Right cardiac atrium (tissue), 5 donors: ENCODE measurements at regions not wholly inside any gene's neighbourhood (a gene's known extent, or its start where the extent isn't known, plus 50 kb on each side); places are given as distances from the start of the nearest gene placed in this dataset.

Experiments used
- ATAC-seq, 2 donors: fragments of 200-7000 bp; cut with Tn5 transposase; one replicate each; pipeline versions ENCODE4 v1.8.0 to v1.9.1; 2020; ENCODE audit warnings: moderate library complexity in 2 of 2, mild to moderate bottlenecking in 1 of 2
- DNase-seq, 3 donors: peaks; one replicate each; pipeline ENCODE4 v3.0.0-alpha.2; 2020
- H3K27ac ChIP-seq: one replicate; pipeline ENCODE4 v1.5.1; 2013; ENCODE audit warnings: mild to moderate bottlenecking, low read length, control low read depth, moderate library complexity
- H3K27me3 ChIP-seq: one replicate; pipeline ENCODE4 v1.6.1; 2013; ENCODE audit not compliant: control insufficient read depth, insufficient read depth
- H3K4me1 ChIP-seq: one replicate; pipeline ENCODE4 v1.6.1; 2013; ENCODE audit warnings: low read length; ENCODE audit not compliant: control insufficient read depth, insufficient read depth
- H3K4me3 ChIP-seq: one replicate; pipeline ENCODE4 v1.5.1; 2013; ENCODE audit warnings: low read length, control low read depth
- H3K9me3 ChIP-seq: one replicate; pipeline ENCODE4 v1.6.1; 2013; ENCODE audit warnings: low read length; ENCODE audit not compliant: control insufficient read depth
- WGBS: extraction: QIAGEN DNeasy Blood & Tissue Kit; methylation state at CpG from one replicate; pipeline ENCODE4 v1.1.7; 2013; 5-methylcytosine and 5-hydroxymethylcytosine counted together
- intact Hi-C, 4 donors: fragments of 100-400 bp; cut with DNase I; formaldehyde crosslinking; loops; one replicate each; pipeline versions ENCODE4 v1.11.0 to v1.14.0; 2022 to 2023
- donor health status: healthy with polysubstance abuse.
- donor health status: DM: no; HTN: yes; CAD: no.
- donor health status: DM: no; HTN: no; CAD: no.
- donor health status: DM: no; HTN: yes; CAD: no; lungs with severe emphysema.
- donor health status: DM: yes; HTN: yes; CAD: no.

- intact Hi-C loops = no loop called here
These were observed 144.6 kb upstream of the UBL3 start for GRCh38 chr13:29994911-29995595.

GRCh38 chr13:29993716-29994488 lies 143.5 kb upstream of the UBL3 start:
- Histone ChIP-seq H3K9me3 (no peaks in the 10 kb centered on the region), H3K27me3 (no peaks in the 10 kb centered on the region), H3K4me1 (no peaks in the 10 kb centered on the region), H3K4me3 (no peak overlapping the region), H3K27ac (no peak overlapping the region)
- 72% methylated on average over 12 of the region's 12 CpGs for WGBS
- intact Hi-C loops = no loop called here
- ATAC-seq = no peak
- DNase-seq = no peak

More at GRCh38 chr13:29994911-29995595, 144.6 kb upstream of the UBL3 start:
- no peak for DNase-seq
- Histone ChIP-seq H3K27ac (no peak overlapping the region), H3K27me3 (no peaks in the 10 kb centered on the region), H3K9me3 (no peaks in the 10 kb centered on the region), H3K4me1 (no peaks in the 10 kb centered on the region), H3K4me3 (no peak overlapping the region)
- no peak for ATAC-seq
- 62% methylated on average over 10 of the region's 10 CpGs for WGBS

- no peak for ATAC-seq
- 95% methylated on average over 4 of the region's 4 CpGs for WGBS
These were observed 142.8 kb upstream of the UBL3 start for GRCh38 chr13:29993196-29993595.

GRCh38 chr13:29991343-29991742 lies 140.9 kb upstream of the UBL3 start:
- H3K27me3 ChIP-seq = no peaks in the 10 kb centered on the region
- intact Hi-C loops = no loop called here
- no peaks in the 10 kb centered on the region for H3K9me3 ChIP-seq
- no peaks in the 10 kb centered on the region for H3K4me1 ChIP-seq
- no peak overlapping the region for H3K27ac ChIP-seq
- ATAC-seq (no peak), DNase-seq (no peak)
- 78% methylated on average over 6 of the region's 6 CpGs for WGBS
- H3K4me3 ChIP-seq = no peak overlapping the region

More at GRCh38 chr13:29993196-29993595, 142.8 kb upstream of the UBL3 start:
- Histone ChIP-seq H3K4me1 (no peaks in the 10 kb centered on the region), H3K4me3 (no peak overlapping the region), H3K27ac (no peak overlapping the region), H3K27me3 (no peaks in the 10 kb centered on the region), H3K9me3 (no peaks in the 10 kb centered on the region)
- DNase-seq = no peak
- intact Hi-C loops = no loop called here

GRCh38 chr13:29987340-29987739 lies 136.9 kb upstream of the UBL3 start:
- Histone ChIP-seq H3K27me3 (no peaks in the 10 kb centered on the region), H3K9me3 (no peaks in the 10 kb centered on the region), H3K4me1 (no peaks in the 10 kb centered on the region), H3K27ac (no peak overlapping the region), H3K4me3 (no peak overlapping the region)
- no peak for ATAC-seq
- DNase-seq = no peak
- intact Hi-C loops = no loop called here

- no peak for ATAC-seq
- 80% methylated on average over 2 of the region's 2 CpGs for WGBS
These were observed 129.9 kb upstream of the UBL3 start for GRCh38 chr13:29980339-29980738.

GRCh38 chr13:29978211-29978610 lies 127.8 kb upstream of the UBL3 start:
- WGBS = 89% methylated on average over 2 of the region's 2 CpGs
- Histone ChIP-seq H3K4me3 (no peak overlapping the region), H3K27me3 (no peaks in the 10 kb centered on the region), H3K9me3 (peaks cover 6% of the 10 kb centered on the region), H3K4me1 (no peaks in the 10 kb centered on the region), H3K27ac (no peak overlapping the region)
- DNase-seq = no peak
- no peak for ATAC-seq
- intact Hi-C loops = no loop called here

More at GRCh38 chr13:29980339-29980738, 129.9 kb upstream of the UBL3 start:
- no peak overlapping the region for H3K27ac ChIP-seq
- no peaks in the 10 kb centered on the region for H3K4me1 ChIP-seq
- H3K27me3 ChIP-seq = no peaks in the 10 kb centered on the region
- peaks cover 6% of the 10 kb centered on the region for H3K9me3 ChIP-seq
- no peak overlapping the region for H3K4me3 ChIP-seq
- intact Hi-C loops = no loop called here
- no peak for DNase-seq

- Histone ChIP-seq H3K4me1 (no peaks in the 10 kb centered on the region), H3K27me3 (no peaks in the 10 kb centered on the region), H3K27ac (no peak overlapping the region), H3K9me3 (peaks cover 6% of the 10 kb centered on the region), H3K4me3 (no peak overlapping the region)
- DNase-seq (no peak), ATAC-seq (no peak)
- intact Hi-C loops = no loop called here
- 53% methylated on average over 6 of the region's 6 CpGs for WGBS
These were observed 127.2 kb upstream of the UBL3 start for GRCh38 chr13:29977476-29978120.

GRCh38 chr13:29976535-29976934 lies 126.1 kb upstream of the UBL3 start:
- WGBS = 93% methylated on average over 5 of the region's 5 CpGs
- intact Hi-C loops = no loop called here
- Histone ChIP-seq H3K9me3 (peaks cover 6% of the 10 kb centered on the region), H3K27me3 (no peaks in the 10 kb centered on the region), H3K27ac (no peak overlapping the region), H3K4me3 (no peak overlapping the region), H3K4me1 (no peaks in the 10 kb centered on the region)
- ATAC-seq = no peak
- no peak for DNase-seq

- WGBS = 94% methylated on average over 1 of the region's 1 CpG
- DNase-seq = no peak
- Histone ChIP-seq H3K27me3 (no peaks in the 10 kb centered on the region), H3K27ac (no peak overlapping the region), H3K4me1 (no peaks in the 10 kb centered on the region), H3K9me3 (no peaks in the 10 kb centered on the region), H3K4me3 (no peak overlapping the region)
- intact Hi-C loops = no loop called here
- ATAC-seq = no peak
These were observed 124.9 kb upstream of the UBL3 start for GRCh38 chr13:29975283-29975682.

- DNase-seq (no peak), ATAC-seq (no peak)
- Histone ChIP-seq H3K4me1 (no peaks in the 10 kb centered on the region), H3K4me3 (no peak overlapping the region), H3K27ac (no peak overlapping the region), H3K27me3 (no peaks in the 10 kb centered on the region), H3K9me3 (no peaks in the 10 kb centered on the region)
- 80% methylated on average over 5 of the region's 5 CpGs for WGBS
- intact Hi-C loops = no loop called here
These were observed 118.9 kb upstream of the UBL3 start for GRCh38 chr13:29969286-29969685.
